ENCODE measurements at regions not wholly inside any gene's neighbourhood (a gene's known extent, or its start where the extent isn't known, plus 50 kb on each side); places are given as distances from the start of the nearest gene placed in this dataset.

- peak; percentile 58 for DNase-seq (ENCODE audit: low spot score)
Observed at GRCh38 chr14:75333606-75334548, 55.2 kb downstream of the FOS start.

GRCh38 chr14:75334549-75335051 is 56.0 kb downstream of the FOS start:
- peak; percentile 1 for DNase-seq (ENCODE audit: low spot score)

GRCh38 chr14:75335571-75335970 is 56.9 kb downstream of the FOS start:
- DNase-seq (ENCODE audit: low spot score), result no peak

- no peak for DNase-seq (ENCODE audit: low spot score)
Observed at GRCh38 chr14:75338398-75338797, 59.8 kb downstream of the FOS start.

- no peak for DNase-seq (ENCODE audit: low spot score)
Observed at GRCh38 chr14:75339059-75339458, 60.4 kb downstream of the FOS start.

GRCh38 chr14:75340921-75341320 is 62.3 kb downstream of the FOS start:
- DNase-seq (ENCODE audit: low spot score), result no peak

- no peak for DNase-seq (ENCODE audit: low spot score)
Observed at GRCh38 chr14:75341620-75342019, 63.0 kb downstream of the FOS start.

GRCh38 chr14:75342762-75343599 is 64.4 kb downstream of the FOS start:
- no peak for DNase-seq (ENCODE audit: low spot score)

GRCh38 chr14:75343911-75344310 is 65.3 kb downstream of the FOS start:
- no peak for DNase-seq (ENCODE audit: low spot score)

- no peak for DNase-seq (ENCODE audit: low spot score)
Observed at GRCh38 chr14:75344411-75344810, 65.8 kb downstream of the FOS start.

- DNase-seq (ENCODE audit: low spot score), result no peak
Observed at GRCh38 chr14:75350505-75351060, 72.0 kb downstream of the FOS start.

GRCh38 chr14:75359098-75359497 is 68.7 kb upstream of the JDP2 start:
- no peak for DNase-seq (ENCODE audit: low spot score)

- DNase-seq (ENCODE audit: low spot score), result no peak
Observed at GRCh38 chr14:75361041-75361440, 66.8 kb upstream of the JDP2 start.

- no peak for DNase-seq (ENCODE audit: low spot score)
Observed at GRCh38 chr14:75361751-75362433, 65.9 kb upstream of the JDP2 start.

GRCh38 chr14:75363130-75363529 is 64.7 kb upstream of the JDP2 start:
- DNase-seq (ENCODE audit: low spot score), result no peak

GRCh38 chr14:75363570-75364227 is 64.1 kb upstream of the JDP2 start:
- DNase-seq (ENCODE audit: low spot score), result no peak

- no peak for DNase-seq (ENCODE audit: low spot score)
Observed at GRCh38 chr14:75365116-75365515, 62.7 kb upstream of the JDP2 start.

- no peak for DNase-seq (ENCODE audit: low spot score)
Observed at GRCh38 chr14:75366963-75367362, 60.9 kb upstream of the JDP2 start.

- no peak for DNase-seq (ENCODE audit: low spot score)
Observed at GRCh38 chr14:75368333-75368732, 59.5 kb upstream of the JDP2 start.

- DNase-seq (ENCODE audit: low spot score), result no peak
Observed at GRCh38 chr14:75369506-75369905, 58.3 kb upstream of the JDP2 start.
